Activated CD8-positive, alpha-beta T cell treated with anti-CD3 and anti-CD28 coated beads for 36 hours (primary cell): ENCODE measurements at regions not wholly inside any gene's neighbourhood (a gene's known extent, or its start where the extent isn't known, plus 50 kb on each side); places are given as distances from the start of the nearest gene placed in this dataset.

Source experiments
- ATAC-seq: fragments of 200-7000 bp; cut with Tn5 transposase; one replicate; pipeline ENCODE4 v1.10.0; 2021; ENCODE audit warnings: mild to moderate bottlenecking, moderate library complexity
- CTCF ChIA-PET: fragments of 350-600 bp; sonication (Branson Sonifier 250); formaldehyde crosslinking; loops from one replicate; lab custom pipeline; 2021; ENCODE audit warnings: antibody characterized with exemption; lab: Charles Lee
- POLR2A ChIA-PET: fragments of 350-600 bp; sonication (Branson Sonifier 250); formaldehyde crosslinking; loops from one replicate; lab custom pipeline; 2021; ENCODE audit warnings: antibody characterized with exemption; lab: Charles Lee
- DNase-seq: peaks from one replicate; pipeline ENCODE4 v3.0.0-alpha.2; 2020
- H3K27ac Mint-ChIP-seq: one replicate; pipeline ENCODE4 v1.8.0; 2021; ENCODE audit warnings: mild to moderate bottlenecking, mixed read lengths
- H3K27me3 Mint-ChIP-seq: one replicate; pipeline ENCODE4 v1.8.0; 2021; ENCODE audit warnings: mixed read lengths
- H3K36me3 Mint-ChIP-seq: one replicate; pipeline ENCODE4 v1.8.0; 2021; ENCODE audit warnings: low read depth, mixed read lengths
- H3K4me1 Mint-ChIP-seq: one replicate; pipeline ENCODE4 v1.8.0; 2021; ENCODE audit warnings: low read depth, mixed read lengths
- H3K4me3 Mint-ChIP-seq: one replicate; pipeline ENCODE4 v1.8.0; 2021; ENCODE audit warnings: mild to moderate bottlenecking, moderate library complexity, mixed read lengths
- H3K9me3 Mint-ChIP-seq: one replicate; pipeline ENCODE4 v1.8.0; 2021; ENCODE audit warnings: mixed read lengths
- CTCF ChIP-seq: fragments of 200-600 bp; IDR thresholded peaks from one replicate; pipeline ENCODE4 v1.8.0; 2022; ENCODE audit warnings: antibody characterized with exemption, mild to moderate bottlenecking
- intact Hi-C: fragments of 100-400 bp; cut with micrococcal nuclease; formaldehyde crosslinking; loops from one replicate; pipeline ENCODE4 v1.10.0; 2022

- Mint-ChIP-seq H3K27ac (no peak overlapping the region), H3K27me3 (no peaks in the 10 kb centered on the region), H3K4me1 (no peaks in the 10 kb centered on the region), H3K36me3 (no peaks in the 10 kb centered on the region), H3K4me3 (no peak overlapping the region), H3K9me3 (peaks cover 14% of the 10 kb centered on the region)
- TF ChIP-seq CTCF: no peak
- POLR2A ChIA-PET: no interaction called here
- ATAC-seq: no peak
- DNase-seq: no peak
- intact Hi-C loops: no loop called here
- CTCF ChIA-PET: no interaction called here
Measured at GRCh38 chr4:187849556-187850225, 145.9 kb upstream of the ZFP42 start.

- ATAC-seq (no peak), DNase-seq (no peak)
- Mint-ChIP-seq H3K36me3 (no peaks in the 10 kb centered on the region), H3K4me1 (no peaks in the 10 kb centered on the region), H3K9me3 (peaks cover 6% of the 10 kb centered on the region), H3K27me3 (no peaks in the 10 kb centered on the region), H3K27ac (no peak overlapping the region), H3K4me3 (no peak overlapping the region)
- ChIA-PET CTCF (no interaction called here), POLR2A (no interaction called here)
- intact Hi-C loops: no loop called here
- TF ChIP-seq CTCF: no peak
Measured at GRCh38 chr4:187865914-187866313, 129.7 kb upstream of the ZFP42 start.

- CTCF ChIA-PET: no interaction called here
- no peaks in the 10 kb centered on the region for H3K27me3 Mint-ChIP-seq
- H3K4me3 Mint-ChIP-seq: no peak overlapping the region
- DNase-seq (no peak), ATAC-seq (no peak)
- no peaks in the 10 kb centered on the region for H3K4me1 Mint-ChIP-seq
- TF ChIP-seq CTCF: no peak
- H3K36me3 Mint-ChIP-seq: no peaks in the 10 kb centered on the region
- POLR2A ChIA-PET: no interaction called here
- intact Hi-C loops: no loop called here
- no peak overlapping the region for H3K27ac Mint-ChIP-seq
- H3K9me3 Mint-ChIP-seq: peaks cover 7% of the 10 kb centered on the region
Measured at GRCh38 chr4:187883049-187883448, 112.5 kb upstream of the ZFP42 start.

- Mint-ChIP-seq H3K9me3 (peaks cover 7% of the 10 kb centered on the region), H3K4me1 (no peaks in the 10 kb centered on the region), H3K36me3 (no peaks in the 10 kb centered on the region), H3K27me3 (no peaks in the 10 kb centered on the region), H3K4me3 (no peak overlapping the region), H3K27ac (no peak overlapping the region)
- no peak for DNase-seq
- intact Hi-C loops: no loop called here
- TF ChIP-seq CTCF: no peak
- ChIA-PET POLR2A (no interaction called here), CTCF (no interaction called here)
- ATAC-seq: no peak
Measured at GRCh38 chr4:187883836-187884475, 111.6 kb upstream of the ZFP42 start.

- CTCF ChIA-PET: no interaction called here
- H3K27ac Mint-ChIP-seq: no peak overlapping the region
- no peaks in the 10 kb centered on the region for H3K36me3 Mint-ChIP-seq
- H3K9me3 Mint-ChIP-seq: peaks cover 13% of the 10 kb centered on the region
- POLR2A ChIA-PET: no interaction called here
- intact Hi-C loops: no loop called here
- ATAC-seq (no peak), DNase-seq (no peak)
- no peaks in the 10 kb centered on the region for H3K4me1 Mint-ChIP-seq
- TF ChIP-seq CTCF: no peak
- no peak overlapping the region for H3K4me3 Mint-ChIP-seq
- no peaks in the 10 kb centered on the region for H3K27me3 Mint-ChIP-seq
Measured at GRCh38 chr4:187887906-187888305, 107.7 kb upstream of the ZFP42 start.
